A549 (cell line): ENCODE measurements at regions not wholly inside any gene's neighbourhood (a gene's known extent, or its start where the extent isn't known, plus 50 kb on each side); places are given as distances from the start of the nearest gene placed in this dataset.
"Not testable (repeated sequence)": the region's sequence is repeated elsewhere in the genome, so short reads cannot be mapped to it uniquely, and the experiment has no call there.

Source experiments
- ATAC-seq, 2 experiments: fragments of 200-7000 bp in 1 of 2; fragments of >200 bp in 1 of 2; cut with Nextera tagmentation in 1 of 2; cut with Tn5 transposase in 1 of 2; 3 replicates each; pipeline versions ENCODE4 v1.8.0 to v1.9.1; 2018 to 2020; ENCODE audit warnings: mild to moderate bottlenecking in 1 of 2, moderate library complexity in 1 of 2
- CTCF ChIA-PET: fragments of 300-600 bp; sonication (Branson Sonifier 250); formaldehyde crosslinking; extraction: SDS; loops from one replicate; lab custom pipeline; 2021; ENCODE audit warnings: antibody characterized with exemption, inconsistent platforms; lab: Yijun Ruan, JAX
- POLR2A ChIA-PET: fragments of 350-600 bp; formaldehyde crosslinking; extraction: SDS; loops from one replicate; lab custom pipeline; 2021; ENCODE audit warnings: antibody characterized with exemption, inconsistent platforms; lab: Yijun Ruan, JAX
- DNase-seq, 2 experiments: peaks; one replicate each; pipeline versions ENCODE4 v3.0.0 to v3.0.0-alpha.2; 2011 to 2016; ENCODE audit warnings: low read depth in 1 of 2, low spot score in 1 of 2
- FAIRE-seq: peaks from 2 replicates; lab custom pipeline; 2011; peaks lifted over from hg19 to GRCh38; lab: Jason Lieb, UNC
- H3K27ac ChIP-seq, 2 experiments: fragments of >200 bp; sonication (Bioruptor Twin); formaldehyde crosslinking; 3 replicates each; pipeline ENCODE4 v1.5.1; 2016 to 2017
- H3K4me1 ChIP-seq: fragments of >200 bp; sonication (Bioruptor Twin); formaldehyde crosslinking; 3 replicates; pipeline ENCODE4 v1.6.1; 2016
- H3K4me2 ChIP-seq: fragments of >200 bp; sonication (Bioruptor Twin); formaldehyde crosslinking; 3 replicates; pipeline ENCODE4 v1.6.1; 2016
- H3K4me3 ChIP-seq: fragments of >200 bp; sonication (Bioruptor Twin); formaldehyde crosslinking; 3 replicates; pipeline ENCODE4 v1.5.1; 2016
- H3K9me3 ChIP-seq: fragments of >200 bp; sonication (Bioruptor Twin); formaldehyde crosslinking; 3 replicates; pipeline ENCODE4 v1.6.1; 2016
- CHD4 ChIP-seq: fragments of 200-600 bp; sonication (generic); IDR thresholded peaks from 2 replicates; pipeline ENCODE4 v1.6.1; 2016; ENCODE audit warnings: antibody characterized with exemption, mild to moderate bottlenecking, borderline replicate concordance
- EHF ChIP-seq: fragments of 250-450 bp; sonication (Bioruptor Pico); IDR thresholded peaks from 2 replicates; pipeline ENCODE4 v1.5.0; 2020; ENCODE audit warnings: mild to moderate bottlenecking
- FOSL2 ChIP-seq, 2 experiments: fragments of 450-650 bp in 1 of 2; fragments of >200 bp in 1 of 2; sonication (Bioruptor Twin) in 1 of 2; formaldehyde crosslinking; IDR thresholded peaks; 2 replicates each; pipeline versions ENCODE4 v1.5.0 to v1.6.1; 2016 to 2020; ENCODE audit warnings: mild to moderate bottlenecking in 1 of 2, moderate library complexity in 1 of 2
- JUN ChIP-seq, 2 experiments: fragments of >200 bp; sonication (Bioruptor Twin); formaldehyde crosslinking; IDR thresholded peaks; 2 replicates in 1 of 2; 3 replicates in 1 of 2; pipeline ENCODE4 v1.6.1; 2016 to 2017
- MYC ChIP-seq: IDR thresholded peaks from 2 replicates; pipeline ENCODE4 v1.6.1; 2012; ENCODE audit warnings: mild to moderate bottlenecking, inconsistent platforms, low read length, improper control_type of control experiment, borderline replicate concordance
- POLR2A ChIP-seq: IDR thresholded peaks from 2 replicates; pipeline ENCODE4 v1.6.1; 2012; ENCODE audit warnings: mild to moderate bottlenecking, low read length
- POLR2AphosphoS2 ChIP-seq: conservative IDR thresholded peaks from 2 replicates; pipeline ENCODE4 v1.6.1; 2012; ENCODE audit warnings: low read length, improper control_type of control experiment, inconsistent platforms
- ZNF302 ChIP-seq: fragments of 250-450 bp; sonication (Bioruptor Pico); IDR thresholded peaks from 2 replicates; pipeline ENCODE4 v1.9.0; 2021; ENCODE audit warnings: inconsistent platforms, mild to moderate bottlenecking, moderate library complexity
- WGBS: methylation state at CpG from one replicate; pipeline ENCODE4 v1.1.6; 2017; ENCODE audit errors: missing lambda C conversion rate; 5-methylcytosine and 5-hydroxymethylcytosine counted together
- TF ChIP-seq, protein P1 (sequence below): IDR thresholded peaks from 2 replicates; pipeline ENCODE4 v1.6.1; 2012
- TF ChIP-seq, protein P2 (sequence below): IDR thresholded peaks from 2 replicates; pipeline ENCODE4 v1.6.1; 2012; ENCODE audit warnings: low read depth, borderline replicate concordance

DNA sequence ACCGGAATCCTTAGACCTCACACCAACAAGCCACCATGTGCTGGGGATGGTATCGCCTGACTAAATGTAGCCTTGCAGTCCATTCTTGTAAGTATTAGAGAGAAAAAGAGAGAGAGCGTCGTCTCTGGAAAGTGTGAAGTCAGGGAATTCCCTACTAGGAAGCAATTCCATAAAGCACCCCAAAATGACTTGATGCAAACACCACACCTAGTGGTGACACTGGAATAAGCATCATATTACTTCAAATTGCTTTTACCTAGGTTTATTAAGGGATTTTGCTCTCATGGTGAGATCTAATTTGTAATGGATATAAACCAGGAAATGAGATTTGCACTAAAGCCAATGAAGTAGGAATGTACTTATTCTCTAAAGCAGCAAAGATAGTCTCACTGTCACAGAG, 111.4 kb upstream of the METTL9 start:
- CTCF ChIA-PET, H3K9me3 ChIP-seq, H3K4me2 ChIP-seq, ATAC-seq, POLR2A ChIA-PET, FAIRE-seq, H3K4me3 ChIP-seq, DNase-seq, H3K27ac ChIP-seq, H3K4me1 ChIP-seq: not testable (repeated sequence)
- 93% methylated on average over 4 of the region's 4 CpGs for WGBS

DNA sequence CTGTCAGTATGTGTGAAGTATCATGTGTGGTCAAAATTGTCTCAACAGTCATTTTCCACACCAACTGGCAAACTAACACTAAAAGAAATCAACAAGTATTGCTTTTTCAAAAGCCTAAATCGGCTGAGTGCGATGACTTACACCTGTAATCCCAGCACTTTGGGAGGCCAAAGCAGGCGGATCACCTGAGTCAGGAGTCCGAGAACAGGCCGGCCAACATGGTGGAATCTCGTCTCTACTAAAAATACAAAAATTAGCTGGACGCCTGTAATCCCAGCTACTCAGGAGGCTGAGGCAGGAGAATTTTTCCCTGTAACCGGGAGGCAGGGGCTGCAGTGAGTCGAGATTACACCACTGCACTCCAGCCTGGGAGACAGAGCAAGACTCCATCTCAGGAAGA, 100.3 kb upstream of the METTL9 start:
- H3K4me1 ChIP-seq, DNase-seq, CTCF ChIA-PET, FAIRE-seq, POLR2A ChIA-PET, H3K4me3 ChIP-seq, H3K9me3 ChIP-seq, ATAC-seq, H3K4me2 ChIP-seq, H3K27ac ChIP-seq: not testable (repeated sequence)
- 90% methylated on average over 5 of the region's 9 CpGs for WGBS

DNA sequence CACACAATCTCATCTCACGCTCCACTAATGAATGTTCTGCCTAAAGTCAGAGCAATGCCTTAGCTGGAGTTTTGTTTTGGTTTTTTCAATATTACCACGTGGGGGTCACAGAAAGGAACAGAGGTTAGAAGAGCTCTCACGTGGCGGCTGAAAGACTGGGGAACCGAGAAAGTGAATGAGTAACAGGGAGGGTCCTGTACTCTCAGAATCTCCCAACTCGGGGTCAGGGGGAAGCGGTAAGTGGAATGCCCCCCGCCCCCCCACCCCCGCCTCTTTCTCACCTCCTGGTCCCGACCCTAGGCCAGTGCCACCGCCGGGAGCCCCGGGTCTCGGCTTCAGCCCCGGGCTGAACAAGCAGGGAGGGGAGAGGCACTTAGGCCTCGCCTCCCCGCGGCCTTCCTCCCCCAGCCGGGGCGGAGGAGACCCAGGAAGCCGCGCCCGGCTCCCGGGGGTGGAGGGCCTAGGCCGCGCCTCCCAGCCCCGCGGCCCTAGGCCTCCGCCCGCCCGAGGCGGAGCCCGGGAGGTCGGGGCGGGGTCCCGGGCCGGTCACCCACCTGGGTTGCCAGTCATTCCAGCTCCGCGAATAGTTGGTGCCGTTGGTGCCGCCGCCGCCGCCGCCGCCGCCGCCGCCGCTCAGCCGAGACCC, 98.0 kb upstream of the METTL9 start:
- peak overlapping the region; percentile 90 to 99 for H3K27ac ChIP-seq
- H3K4me1 ChIP-seq, DNase-seq, CTCF ChIA-PET, FAIRE-seq, POLR2A ChIA-PET, H3K9me3 ChIP-seq: not testable (repeated sequence)
- peak; percentile 36 to 73; a peak in 4 of 6 replicates for ATAC-seq
- H3K4me3 ChIP-seq = peak overlapping the region; percentile 78
- H3K4me2 ChIP-seq = peak overlapping the region; percentile 57
- WGBS = under 1% methylated on average over 19 of the region's 51 CpGs

DNA sequence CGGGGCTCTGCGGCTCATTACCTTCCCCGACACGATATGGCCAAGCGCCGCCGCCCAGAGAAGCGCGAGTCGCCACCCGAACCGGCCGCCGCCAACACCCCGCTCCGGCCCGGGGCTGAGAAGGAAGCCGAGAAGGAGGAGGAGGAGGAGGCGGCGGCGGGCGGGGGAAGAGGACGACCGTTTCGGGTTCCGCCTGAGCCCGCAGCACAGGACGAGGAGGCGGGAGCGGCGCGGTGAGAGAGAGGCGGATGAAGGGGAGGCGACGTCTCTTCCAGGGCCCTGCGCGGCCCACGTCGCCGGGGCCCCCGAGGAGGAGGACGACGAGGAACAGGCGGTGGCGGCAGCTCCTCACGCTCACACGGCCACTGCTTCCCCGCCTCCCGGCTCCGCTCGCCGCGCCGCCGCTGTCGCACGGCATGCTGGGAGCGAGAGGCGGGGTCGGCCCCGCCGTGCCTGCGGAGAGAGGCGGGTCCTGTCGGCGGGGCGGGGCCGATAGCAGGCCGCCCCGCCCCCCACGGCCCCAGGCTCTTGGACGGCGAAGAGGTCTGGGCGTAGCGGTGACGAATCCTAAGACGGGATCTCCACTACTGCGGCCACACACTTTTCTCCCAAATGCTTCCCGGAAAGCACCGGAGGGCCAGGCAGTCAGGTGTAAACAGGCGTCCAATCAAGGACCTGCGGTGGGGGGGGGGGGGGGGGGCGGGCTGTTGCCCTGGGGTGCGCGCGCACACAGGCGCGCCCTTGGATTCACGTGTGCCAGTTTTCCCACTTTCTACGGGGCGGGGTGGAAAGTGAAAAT, 97.3 kb upstream of the METTL9 start:
- POLR2A ChIA-PET = no interaction called here
- ATAC-seq = peak; percentile 93

GRCh38 chr16:21503574-21503920, 95.8 kb upstream of the METTL9 start:
- FAIRE-seq, H3K4me2 ChIP-seq, ATAC-seq, H3K27ac ChIP-seq, H3K9me3 ChIP-seq, CTCF ChIA-PET, POLR2A ChIA-PET, DNase-seq, H3K4me3 ChIP-seq: not testable (repeated sequence)
- WGBS = 85% methylated on average over 6 of the region's 6 CpGs
- H3K4me1 ChIP-seq = peaks cover 24% of the 10 kb centered on the region

More for the DNA sequence above, 97.3 kb upstream of the METTL9 start:
- 2% methylated on average over 31 of the region's 91 CpGs for WGBS
- no peaks in the 10 kb centered on the region for H3K9me3 ChIP-seq
- FAIRE-seq (no peak), DNase-seq (peak; percentile 79 to 97)
- TF ChIP-seq, protein P1, sequence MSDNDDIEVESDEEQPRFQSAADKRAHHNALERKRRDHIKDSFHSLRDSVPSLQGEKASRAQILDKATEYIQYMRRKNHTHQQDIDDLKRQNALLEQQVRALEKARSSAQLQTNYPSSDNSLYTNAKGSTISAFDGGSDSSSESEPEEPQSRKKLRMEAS = 0 out of 2 replicates have a peak, but pooled peaks have one; percentile 35
- TF ChIP-seq POLR2A (peak; percentile 64), JUN (IDR thresholded peaks at IDR 0.05) (peak in 1 of 2 experiments; percentile 42; a peak in 2 of 5 replicates), ZNF302 (CRISPR knock-in tag) (no peak), FOSL2 (IDR thresholded peaks at IDR 0.05) (no peak), FOSL2 (CRISPR knock-in tag; IDR thresholded peaks at IDR 0.05) (0 out of 2 replicates have a peak, but pooled peaks have one; percentile 25), EHF (CRISPR knock-in tag) (no peak), POLR2AphosphoS2 (peak; percentile 77), CHD4 (no peak), MYC (0 out of 2 replicates have a peak, but pooled peaks have one; percentile 52)
- TF ChIP-seq, protein P2, sequence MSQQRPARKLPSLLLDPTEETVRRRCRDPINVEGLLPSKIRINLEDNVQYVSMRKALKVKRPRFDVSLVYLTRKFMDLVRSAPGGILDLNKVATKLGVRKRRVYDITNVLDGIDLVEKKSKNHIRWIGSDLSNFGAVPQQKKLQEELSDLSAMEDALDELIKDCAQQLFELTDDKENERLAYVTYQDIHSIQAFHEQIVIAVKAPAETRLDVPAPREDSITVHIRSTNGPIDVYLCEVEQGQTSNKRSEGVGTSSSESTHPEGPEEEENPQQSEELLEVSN = peak; percentile 28; the same call in 1 of the 2 replicates
- H3K27ac ChIP-seq = peak overlapping the region; percentile 90 to 99
- peak overlapping the region; percentile 78 for H3K4me3 ChIP-seq
- CTCF ChIA-PET = no interaction called here
- H3K4me1 ChIP-seq = peaks cover 15% of the 10 kb centered on the region
- peak overlapping the region; percentile 57 for H3K4me2 ChIP-seq

DNA sequence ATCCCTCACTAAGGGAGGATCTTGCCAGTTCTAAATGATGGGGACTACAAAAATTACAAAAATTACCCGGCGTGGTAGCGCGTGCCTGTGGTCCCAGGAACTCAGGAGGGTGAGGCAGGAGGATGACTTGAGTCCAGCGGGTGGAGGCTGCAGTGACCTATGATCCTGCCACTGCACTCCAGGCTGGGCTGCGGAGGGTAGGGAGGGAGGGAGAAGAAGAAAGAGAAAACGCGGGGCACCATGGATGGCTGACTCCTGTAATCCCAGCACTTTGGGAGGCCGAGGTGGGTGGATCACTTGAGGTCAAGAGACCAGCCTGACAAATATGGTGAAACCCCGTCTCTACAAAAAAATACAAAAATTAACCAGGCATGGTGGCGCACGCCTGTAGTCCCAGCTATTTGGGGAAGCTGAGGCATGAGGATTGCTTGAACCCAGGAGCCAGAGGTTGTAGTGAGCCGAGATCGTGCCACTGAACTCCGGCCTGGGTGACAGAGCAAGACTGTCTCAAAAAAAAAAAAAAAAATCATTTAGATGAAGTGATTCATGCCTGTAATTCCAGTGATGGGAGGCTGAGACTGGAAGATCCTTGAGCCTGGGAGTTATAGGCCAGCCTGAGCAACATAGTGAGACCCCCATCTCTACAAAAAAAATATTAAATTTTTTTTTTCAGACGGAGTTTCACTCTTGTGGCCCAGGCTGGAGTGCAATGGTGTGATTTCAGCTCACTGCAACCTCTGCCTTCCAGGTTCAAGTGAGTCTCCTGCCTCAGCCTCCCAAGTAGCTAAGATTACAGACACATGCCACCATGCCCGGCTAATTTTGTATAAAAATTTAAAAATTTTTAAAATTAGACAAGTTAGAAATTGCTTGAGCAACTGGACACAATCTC, 95.2 kb upstream of the METTL9 start:
- H3K27ac ChIP-seq, H3K4me2 ChIP-seq, H3K9me3 ChIP-seq, ATAC-seq, DNase-seq, CTCF ChIA-PET, H3K4me3 ChIP-seq, POLR2A ChIA-PET, FAIRE-seq: not testable (repeated sequence)
- WGBS = 92% methylated on average over 17 of the region's 17 CpGs
- peaks cover 31% of the 10 kb centered on the region for H3K4me1 ChIP-seq

GRCh38 chr16:21505751-21506520, 93.4 kb upstream of the METTL9 start:
- WGBS = 79% methylated on average over 6 of the region's 6 CpGs
- H3K27ac ChIP-seq, ATAC-seq, H3K4me2 ChIP-seq, H3K4me3 ChIP-seq, DNase-seq, POLR2A ChIA-PET, FAIRE-seq, CTCF ChIA-PET, H3K9me3 ChIP-seq: not testable (repeated sequence)
- H3K4me1 ChIP-seq = peaks cover 47% of the 10 kb centered on the region
